ENCODE measurements at regions not wholly inside any gene's neighbourhood (a gene's known extent, or its start where the extent isn't known, plus 50 kb on each side); places are given as distances from the start of the nearest gene placed in this dataset.

GRCh38 chr20:24077145-24077544 is 88.6 kb upstream of the GGTLC1 start:
- H3K79me2 ChIP-seq (ENCODE audit: control insufficient read depth, insufficient read depth, low read length): no peaks in the 10 kb centered on the region
- no peaks in the 10 kb centered on the region for H3K9me1 ChIP-seq (ENCODE audit: control insufficient read depth, insufficient read depth, low read length)
- no peak for TF ChIP-seq XRCC5 (IDR thresholded peaks at IDR 0.05; ENCODE audit: low read depth, low read length)
- no peak for TF ChIP-seq DACH1 (IDR thresholded peaks at IDR 0.05; ENCODE audit: partially characterized antibody)
- no peak for TF ChIP-seq RFX1 (IDR thresholded peaks at IDR 0.05)
- no peak for TF ChIP-seq KDM4B (IDR thresholded peaks at IDR 0.05; ENCODE audit: borderline replicate concordance in 2 of 2, low read depth in 1 of 2)
- TF ChIP-seq RBM34 (IDR thresholded peaks at IDR 0.05; ENCODE audit: borderline replicate concordance, insufficient read depth, low read length): no peak
- no peak for TF ChIP-seq CSDE1 (IDR thresholded peaks at IDR 0.05)
- TF ChIP-seq WHSC1 (IDR thresholded peaks at IDR 0.05; ENCODE audit: low read length): no peak
- DNase-seq (ENCODE audit: extremely low read depth in 1 of 4, low spot score in 3 of 4) (no peak), ATAC-seq (no peak), FAIRE-seq (no peak)
- no peaks in the 10 kb centered on the region for H3K36me3 ChIP-seq (ENCODE audit: control insufficient read depth, insufficient read depth, low read length)
- H3K27ac ChIP-seq (ENCODE audit: extremely low read depth, low read depth, low read length): no peak overlapping the region
- no TSS peak for BruUV-seq (replicated peaks)
- in situ Hi-C loops (cut with MboI): no loop called here
- no peak overlapping the region for H3K4me3 ChIP-seq
- no peaks in the 10 kb centered on the region for H4K20me1 ChIP-seq (replicated peaks; ENCODE audit: control insufficient read depth, insufficient read depth, low read length)
- no peaks in the 10 kb centered on the region for H3K9me3 ChIP-seq (replicated peaks; ENCODE audit: control insufficient read depth, insufficient read depth, low read depth, low read length)
- no peaks in the 10 kb centered on the region for H3K4me1 ChIP-seq (replicated peaks in 1 of 2; ENCODE audit: control insufficient read depth in 2 of 2, insufficient read depth in 2 of 2, low read length in 2 of 2)
- H3K4me2 ChIP-seq (ENCODE audit: insufficient read depth, low read length): no peak overlapping the region
- ChIA-PET CTCF (ENCODE audit: low intra/inter-chr PET ratio) (no interaction called here), POLR2A (no interaction called here)
- no peaks in the 10 kb centered on the region for H3K27me3 ChIP-seq (ENCODE audit: control insufficient read depth in 2 of 2, insufficient read depth in 2 of 2, low read length in 2 of 2)
- intact Hi-C loops (cut with micrococcal nuclease): no loop called here
- H3K9ac ChIP-seq (ENCODE audit: insufficient read depth in 1 of 2, low read depth in 2 of 2, low read length in 2 of 2): no peak overlapping the region
- no peak overlapping the region for H2AFZ ChIP-seq (ENCODE audit: low read depth, low read length)

GRCh38 chr20:24070679-24071078 is 82.1 kb upstream of the GGTLC1 start:
- no peaks in the 10 kb centered on the region for H3K36me3 ChIP-seq (ENCODE audit: control insufficient read depth, insufficient read depth, low read length)
- H3K4me2 ChIP-seq (ENCODE audit: insufficient read depth, low read length): no peak overlapping the region
- intact Hi-C loops (cut with micrococcal nuclease): no loop called here
- CTCF ChIA-PET (ENCODE audit: low intra/inter-chr PET ratio): no interaction called here
- POLR2A ChIA-PET: no interaction called here
- WGBS (ENCODE audit: insufficient coverage, low coverage, missing lambda C conversion rate): 12% methylated on average over 2 of the region's 2 CpGs
- no peaks in the 10 kb centered on the region for H3K27me3 ChIP-seq (ENCODE audit: control insufficient read depth in 2 of 2, insufficient read depth in 2 of 2, low read length in 2 of 2)
- no peak overlapping the region for H3K27ac ChIP-seq (ENCODE audit: extremely low read depth, low read depth, low read length)
- H3K9me3 ChIP-seq (replicated peaks; ENCODE audit: control insufficient read depth, insufficient read depth, low read depth, low read length): no peaks in the 10 kb centered on the region
- no peak overlapping the region for H3K4me3 ChIP-seq
- ATAC-seq (no peak), DNase-seq (ENCODE audit: extremely low read depth in 1 of 4, low spot score in 3 of 4) (no peak), FAIRE-seq (no peak)
- H3K9ac ChIP-seq (ENCODE audit: insufficient read depth in 1 of 2, low read depth in 2 of 2, low read length in 2 of 2): no peak overlapping the region
- BruUV-seq (replicated peaks): no TSS peak
- in situ Hi-C loops (cut with MboI): no loop called here
- TF ChIP-seq MCM5 (IDR thresholded peaks at IDR 0.05; ENCODE audit: low read depth): no peak
- TF ChIP-seq ZFP36 (IDR thresholded peaks at IDR 0.05; ENCODE audit: low read depth, low read length, partially characterized antibody): no peak
- TF ChIP-seq NR2C2 (CRISPR knock-in tag; IDR thresholded peaks at IDR 0.05): no peak
- TF ChIP-seq NR2C2 (tag; IDR thresholded peaks at IDR 0.05): no peak
- no peak for TF ChIP-seq SREBF1 (IDR thresholded peaks at IDR 0.05; ENCODE audit: borderline replicate concordance, low read depth, low read length)
- no peak for TF ChIP-seq SMARCE1 (IDR thresholded peaks at IDR 0.05)
- no peak for TF ChIP-seq U2AF1 (optimal IDR thresholded peaks at IDR 0.05; ENCODE audit: low read depth, low read length)
- TF ChIP-seq YY1 (IDR thresholded peaks at IDR 0.05; ENCODE audit: borderline replicate concordance in 1 of 3, control insufficient read depth in 1 of 3, extremely low read depth in 1 of 3, insufficient read depth in 3 of 3, insufficient read length in 1 of 3, insufficient replicate concordance in 2 of 3, low read depth in 1 of 3, low read length in 2 of 3): no peak
- TF ChIP-seq LARP7 (IDR thresholded peaks at IDR 0.05): no peak
- TF ChIP-seq TCF7 (IDR thresholded peaks at IDR 0.05; ENCODE audit: borderline replicate concordance): no peak
- TF ChIP-seq ZBTB7A (IDR thresholded peaks at IDR 0.05; ENCODE audit: borderline replicate concordance, control insufficient read depth, low read depth, low read length): no peak
- no peak for TF ChIP-seq CBFA2T2 (conservative IDR thresholded peaks at IDR 0.05)
- no peak for TF ChIP-seq ZNF324 (CRISPR knock-in tag; IDR thresholded peaks at IDR 0.05)
- no peak for TF ChIP-seq GATAD2B (IDR thresholded peaks at IDR 0.05; ENCODE audit: borderline replicate concordance)
- no peak for TF ChIP-seq ZNF143 (CRISPR knock-in tag; IDR thresholded peaks at IDR 0.05)
- H3K9me1 ChIP-seq (ENCODE audit: control insufficient read depth, insufficient read depth, low read length): no peaks in the 10 kb centered on the region
- no peaks in the 10 kb centered on the region for H4K20me1 ChIP-seq (replicated peaks; ENCODE audit: control insufficient read depth, insufficient read depth, low read length)
- no peaks in the 10 kb centered on the region for H3K4me1 ChIP-seq (replicated peaks in 1 of 2; ENCODE audit: control insufficient read depth in 2 of 2, insufficient read depth in 2 of 2, low read length in 2 of 2)
- H2AFZ ChIP-seq (ENCODE audit: low read depth, low read length): no peak overlapping the region
- no peaks in the 10 kb centered on the region for H3K79me2 ChIP-seq (ENCODE audit: control insufficient read depth, insufficient read depth, low read length)

All from K562 (cell line).